Prostate gland (tissue), 2 donors: ENCODE measurements at regions not wholly inside any gene's neighbourhood (a gene's known extent, or its start where the extent isn't known, plus 50 kb on each side); places are given as distances from the start of the nearest gene placed in this dataset.

ENCODE experiments used
- POLR2A ChIP-seq: fragments of 450-650 bp; IDR thresholded peaks from one replicate; pipeline ENCODE4 v1.6.1; 2016; ENCODE audit warnings: antibody characterized with exemption, mild to moderate bottlenecking
- POLR2AphosphoS5 ChIP-seq: sonication (generic); formaldehyde crosslinking; IDR thresholded peaks from one replicate; pipeline ENCODE4 v1.6.1; 2017; ENCODE audit warnings: antibody characterized with exemption
- TF ChIP-seq, protein P1 (sequence below), 4 experiments: fragments of 200-600 bp in 2 of 4; fragments of 450-650 bp in 2 of 4; sonication (generic) in 2 of 4; IDR thresholded peaks; 1 replicate in 3 of 4; 2 replicates in 1 of 4; pipeline ENCODE4 v1.5.1; 2016 to 2019; ENCODE audit warnings: antibody characterized with exemption in 4 of 4, mild to moderate bottlenecking in 2 of 4, moderate library complexity in 2 of 4

DNA sequence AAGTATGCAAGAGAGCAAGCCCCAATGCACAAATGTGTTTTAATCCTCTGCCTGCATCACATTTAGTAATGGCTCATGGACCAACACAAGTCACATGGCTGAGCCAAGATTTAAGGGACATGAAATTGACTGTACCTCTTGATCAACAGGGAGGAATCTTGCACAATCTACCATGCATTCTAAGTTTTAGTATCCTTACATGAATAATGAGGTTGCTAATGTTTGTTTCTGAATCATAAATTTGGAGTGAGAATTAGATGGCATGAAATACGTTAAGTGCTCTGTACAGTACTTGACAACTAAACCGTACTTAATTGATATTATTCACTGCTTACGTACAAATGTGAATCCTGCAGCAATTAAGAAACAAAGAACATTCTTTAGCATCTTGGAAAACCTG lies 553.8 kb upstream of the JAG1 start:
- TF ChIP-seq, protein P1, sequence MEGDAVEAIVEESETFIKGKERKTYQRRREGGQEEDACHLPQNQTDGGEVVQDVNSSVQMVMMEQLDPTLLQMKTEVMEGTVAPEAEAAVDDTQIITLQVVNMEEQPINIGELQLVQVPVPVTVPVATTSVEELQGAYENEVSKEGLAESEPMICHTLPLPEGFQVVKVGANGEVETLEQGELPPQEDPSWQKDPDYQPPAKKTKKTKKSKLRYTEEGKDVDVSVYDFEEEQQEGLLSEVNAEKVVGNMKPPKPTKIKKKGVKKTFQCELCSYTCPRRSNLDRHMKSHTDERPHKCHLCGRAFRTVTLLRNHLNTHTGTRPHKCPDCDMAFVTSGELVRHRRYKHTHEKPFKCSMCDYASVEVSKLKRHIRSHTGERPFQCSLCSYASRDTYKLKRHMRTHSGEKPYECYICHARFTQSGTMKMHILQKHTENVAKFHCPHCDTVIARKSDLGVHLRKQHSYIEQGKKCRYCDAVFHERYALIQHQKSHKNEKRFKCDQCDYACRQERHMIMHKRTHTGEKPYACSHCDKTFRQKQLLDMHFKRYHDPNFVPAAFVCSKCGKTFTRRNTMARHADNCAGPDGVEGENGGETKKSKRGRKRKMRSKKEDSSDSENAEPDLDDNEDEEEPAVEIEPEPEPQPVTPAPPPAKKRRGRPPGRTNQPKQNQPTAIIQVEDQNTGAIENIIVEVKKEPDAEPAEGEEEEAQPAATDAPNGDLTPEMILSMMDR (IDR thresholded peaks at IDR 0.05), result no peak
- TF ChIP-seq POLR2A (no peak), POLR2AphosphoS5 (no peak)
